Astrocyte (in vitro differentiated cells and primary cell): ENCODE measurements at regions not wholly inside any gene's neighbourhood (a gene's known extent, or its start where the extent isn't known, plus 50 kb on each side); places are given as distances from the start of the nearest gene placed in this dataset.

ENCODE experiments used
- DNase-seq: peaks from one replicate; pipeline ENCODE4 v3.0.0-alpha.2; 2010; ENCODE audit warnings: low read depth
- FAIRE-seq: peaks from 2 replicates; lab custom pipeline; 2011; peaks lifted over from hg19 to GRCh38; lab: Jason Lieb, UNC
- H2AFZ ChIP-seq: 2 replicates; pipeline ENCODE4 v1.6.0; 2012; ENCODE audit warnings: low read depth, low read length, inconsistent platforms
- H3K27ac ChIP-seq: 2 replicates; pipeline ENCODE4 v1.5.1; 2011; ENCODE audit warnings: low read depth, low read length, inconsistent platforms
- H3K27me3 ChIP-seq: 2 replicates; pipeline ENCODE4 v1.6.0; 2011; ENCODE audit warnings: low read length, inconsistent platforms; ENCODE audit not compliant: insufficient read depth
- H3K36me3 ChIP-seq: 2 replicates; pipeline ENCODE4 v1.5.1; 2011; ENCODE audit warnings: low read length, inconsistent platforms; ENCODE audit not compliant: insufficient read depth
- H3K4me1 ChIP-seq: 2 replicates; pipeline ENCODE4 v1.5.1; 2011; ENCODE audit warnings: low read length, inconsistent platforms; ENCODE audit not compliant: insufficient read depth
- H3K4me2 ChIP-seq: 2 replicates; pipeline ENCODE4 v1.6.0; 2012; ENCODE audit warnings: low read length, inconsistent platforms
- H3K4me3 ChIP-seq: 2 replicates; pipeline ENCODE4 v1.5.1; 2011; ENCODE audit warnings: low read depth, mild to moderate bottlenecking, low read length, inconsistent platforms; ENCODE audit not compliant: insufficient read depth
- H3K79me2 ChIP-seq: 2 replicates; pipeline ENCODE4 v1.6.0; 2012; ENCODE audit warnings: mild to moderate bottlenecking, low read length, inconsistent platforms; ENCODE audit not compliant: insufficient read depth
- H3K9ac ChIP-seq: 2 replicates; pipeline ENCODE4 v1.6.0; 2012; ENCODE audit warnings: mild to moderate bottlenecking, low read length, inconsistent platforms
- H3K9me3 ChIP-seq: 2 replicates; pipeline ENCODE4 v1.5.1; 2012; ENCODE audit warnings: low read depth, mild to moderate bottlenecking, low read length, inconsistent platforms; ENCODE audit not compliant: insufficient read depth
- H4K20me1 ChIP-seq: 2 replicates; pipeline ENCODE4 v1.6.0; 2012; ENCODE audit warnings: low read length, inconsistent platforms; ENCODE audit not compliant: insufficient read depth
- H3K27ac Mint-ChIP-seq: one replicate; pipeline ENCODE4 v1.8.0; 2021; ENCODE audit warnings: mild to moderate bottlenecking, mixed read lengths; ENCODE audit not compliant: unreplicated experiment
- H3K27me3 Mint-ChIP-seq: one replicate; pipeline ENCODE4 v1.8.0; 2021; ENCODE audit warnings: low read depth, mixed read lengths; ENCODE audit not compliant: unreplicated experiment
- H3K36me3 Mint-ChIP-seq: one replicate; pipeline ENCODE4 v1.8.0; 2021; ENCODE audit warnings: low read depth, mixed read lengths; ENCODE audit not compliant: unreplicated experiment
- H3K4me1 Mint-ChIP-seq: one replicate; pipeline ENCODE4 v1.8.0; 2021; ENCODE audit warnings: low read depth, mixed read lengths; ENCODE audit not compliant: unreplicated experiment
- H3K4me3 Mint-ChIP-seq: one replicate; pipeline ENCODE4 v1.8.0; 2021; ENCODE audit warnings: mild to moderate bottlenecking, moderate library complexity, mixed read lengths; ENCODE audit not compliant: unreplicated experiment
- H3K9me3 Mint-ChIP-seq: one replicate; pipeline ENCODE4 v1.8.0; 2021; ENCODE audit warnings: mild to moderate bottlenecking, mixed read lengths; ENCODE audit not compliant: unreplicated experiment
- CTCF ChIP-seq: IDR thresholded peaks from 2 replicates; pipeline ENCODE4 v1.5.1; 2011; ENCODE audit warnings: low read depth, mild to moderate bottlenecking, inconsistent platforms, low read length, moderate library complexity; ENCODE audit not compliant: insufficient read depth
- EZH2 ChIP-seq: IDR thresholded peaks from 2 replicates; pipeline ENCODE4 v1.6.1; 2012; ENCODE audit warnings: mild to moderate bottlenecking, low read length, inconsistent platforms; ENCODE audit not compliant: insufficient read depth

GRCh38 chr10:78756604-78757343 lies 312.0 kb upstream of the ZMIZ1 start:
- peak overlapping the region; percentile 77 for H3K9ac ChIP-seq
- FAIRE-seq: peak; percentile 99
- H3K27ac Mint-ChIP-seq: peak overlapping the region; percentile 88

GRCh38 chr10:78757344-78757925 lies 311.3 kb upstream of the ZMIZ1 start:
- Mint-ChIP-seq H3K4me1 (peaks cover 41% of the 10 kb centered on the region), H3K27me3 (peaks cover 22% of the 10 kb centered on the region), H3K27ac (peak overlapping the region; percentile 88), H3K9me3 (peaks cover 2% of the 10 kb centered on the region), H3K36me3 (peaks cover 1% of the 10 kb centered on the region), H3K4me3 (no peak overlapping the region)
- Histone ChIP-seq H3K4me1 (peaks cover 40% of the 10 kb centered on the region), H3K36me3 (no peaks in the 10 kb centered on the region), H3K4me2 (peak overlapping the region; percentile 75), H3K27me3 (no peaks in the 10 kb centered on the region), H4K20me1 (no peaks in the 10 kb centered on the region), H3K9ac (peak overlapping the region; percentile 77), H2AFZ (peak overlapping the region; percentile 12), H3K4me3 (no peak overlapping the region), H3K9me3 (no peaks in the 10 kb centered on the region), H3K27ac (peak overlapping the region; percentile 90), H3K79me2 (no peaks in the 10 kb centered on the region)
- FAIRE-seq: no peak
- TF ChIP-seq CTCF (no peak), EZH2 (no peak)
- DNase-seq: peak; percentile 94

More at GRCh38 chr10:78756604-78757343, 312.0 kb upstream of the ZMIZ1 start:
- TF ChIP-seq EZH2: no peak
- no peak for TF ChIP-seq CTCF
- Mint-ChIP-seq H3K36me3 (peaks cover 1% of the 10 kb centered on the region), H3K4me1 (peaks cover 41% of the 10 kb centered on the region), H3K9me3 (peaks cover 2% of the 10 kb centered on the region), H3K4me3 (no peak overlapping the region), H3K27me3 (peaks cover 23% of the 10 kb centered on the region)
- Histone ChIP-seq H3K9me3 (no peaks in the 10 kb centered on the region), H3K4me2 (peak overlapping the region; percentile 75), H2AFZ (peak overlapping the region; percentile 27), H3K79me2 (no peaks in the 10 kb centered on the region), H4K20me1 (no peaks in the 10 kb centered on the region), H3K27me3 (no peaks in the 10 kb centered on the region), H3K27ac (peak overlapping the region; percentile 90), H3K36me3 (no peaks in the 10 kb centered on the region), H3K4me3 (no peak overlapping the region), H3K4me1 (peaks cover 40% of the 10 kb centered on the region)
- peak; percentile 97 for DNase-seq
